ENCODE measurements at regions not wholly inside any gene's neighbourhood (a gene's known extent, or its start where the extent isn't known, plus 50 kb on each side); places are given as distances from the start of the nearest gene placed in this dataset.

DNA sequence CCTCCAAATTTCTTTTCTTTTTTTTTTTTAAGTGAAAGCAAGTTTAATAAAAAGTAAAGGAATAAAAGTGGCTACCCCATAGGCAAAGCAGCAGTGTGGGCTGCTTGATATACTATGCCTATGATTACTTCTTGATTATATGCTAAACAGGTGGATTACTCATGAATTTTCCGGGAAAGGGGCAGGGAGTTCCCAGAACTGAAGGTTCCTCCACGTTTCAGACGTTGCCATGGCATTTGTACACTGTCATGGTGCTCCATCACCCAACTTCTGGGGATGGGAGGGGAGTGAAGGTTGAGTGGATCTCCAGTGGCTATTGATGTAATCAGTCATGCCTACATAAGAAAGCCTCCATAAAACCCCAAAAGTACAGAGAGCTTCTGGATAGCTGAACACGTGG, 176.2 kb downstream of the CYP26B1 start:
- DNase-seq (ENCODE audit: low read depth) = no peak
- H3K4me3 ChIP-seq (ENCODE audit: low read depth, low read length) = no peak overlapping the region
- TF ChIP-seq, protein P1, sequence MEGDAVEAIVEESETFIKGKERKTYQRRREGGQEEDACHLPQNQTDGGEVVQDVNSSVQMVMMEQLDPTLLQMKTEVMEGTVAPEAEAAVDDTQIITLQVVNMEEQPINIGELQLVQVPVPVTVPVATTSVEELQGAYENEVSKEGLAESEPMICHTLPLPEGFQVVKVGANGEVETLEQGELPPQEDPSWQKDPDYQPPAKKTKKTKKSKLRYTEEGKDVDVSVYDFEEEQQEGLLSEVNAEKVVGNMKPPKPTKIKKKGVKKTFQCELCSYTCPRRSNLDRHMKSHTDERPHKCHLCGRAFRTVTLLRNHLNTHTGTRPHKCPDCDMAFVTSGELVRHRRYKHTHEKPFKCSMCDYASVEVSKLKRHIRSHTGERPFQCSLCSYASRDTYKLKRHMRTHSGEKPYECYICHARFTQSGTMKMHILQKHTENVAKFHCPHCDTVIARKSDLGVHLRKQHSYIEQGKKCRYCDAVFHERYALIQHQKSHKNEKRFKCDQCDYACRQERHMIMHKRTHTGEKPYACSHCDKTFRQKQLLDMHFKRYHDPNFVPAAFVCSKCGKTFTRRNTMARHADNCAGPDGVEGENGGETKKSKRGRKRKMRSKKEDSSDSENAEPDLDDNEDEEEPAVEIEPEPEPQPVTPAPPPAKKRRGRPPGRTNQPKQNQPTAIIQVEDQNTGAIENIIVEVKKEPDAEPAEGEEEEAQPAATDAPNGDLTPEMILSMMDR (IDR thresholded peaks at IDR 0.05; ENCODE audit: insufficient read depth, low read length, poor library complexity, severe bottlenecking) = no peak
- peaks cover 5% of the 10 kb centered on the region for H3K27me3 ChIP-seq (ENCODE audit: control insufficient read depth, insufficient read depth, low read length)
- H3K36me3 ChIP-seq (ENCODE audit: control insufficient read depth, insufficient read depth, low read length) = no peaks in the 10 kb centered on the region

DNA sequence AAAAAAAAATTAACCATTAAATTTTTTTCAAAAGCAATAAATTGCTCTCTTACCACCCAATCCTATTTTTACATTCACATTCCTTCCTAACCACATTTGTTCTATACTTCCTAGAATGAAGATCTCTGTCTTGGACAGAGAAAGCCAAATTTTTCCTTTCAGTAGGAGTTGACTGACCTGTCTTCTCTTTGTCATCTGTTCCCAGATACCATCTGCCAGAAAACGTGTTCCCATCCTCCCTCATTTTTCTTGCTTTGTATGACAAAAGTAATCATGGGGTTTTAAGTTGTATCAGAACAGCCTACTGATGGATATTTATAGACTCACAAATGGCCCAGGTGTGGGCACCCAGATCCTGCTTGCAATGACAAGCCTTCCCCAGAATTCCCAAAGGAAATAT, 182.1 kb downstream of the CYP26B1 start:
- Histone ChIP-seq H3K27me3 (ENCODE audit: control insufficient read depth, insufficient read depth, low read length) (peaks cover 5% of the 10 kb centered on the region), H3K4me3 (ENCODE audit: low read depth, low read length) (no peak overlapping the region), H3K36me3 (ENCODE audit: control insufficient read depth, insufficient read depth, low read length) (no peaks in the 10 kb centered on the region)
- TF ChIP-seq, protein P1 (IDR thresholded peaks at IDR 0.05; ENCODE audit: insufficient read depth, low read length, poor library complexity, severe bottlenecking) = no peak
- no peak for DNase-seq (ENCODE audit: low read depth)

DNA sequence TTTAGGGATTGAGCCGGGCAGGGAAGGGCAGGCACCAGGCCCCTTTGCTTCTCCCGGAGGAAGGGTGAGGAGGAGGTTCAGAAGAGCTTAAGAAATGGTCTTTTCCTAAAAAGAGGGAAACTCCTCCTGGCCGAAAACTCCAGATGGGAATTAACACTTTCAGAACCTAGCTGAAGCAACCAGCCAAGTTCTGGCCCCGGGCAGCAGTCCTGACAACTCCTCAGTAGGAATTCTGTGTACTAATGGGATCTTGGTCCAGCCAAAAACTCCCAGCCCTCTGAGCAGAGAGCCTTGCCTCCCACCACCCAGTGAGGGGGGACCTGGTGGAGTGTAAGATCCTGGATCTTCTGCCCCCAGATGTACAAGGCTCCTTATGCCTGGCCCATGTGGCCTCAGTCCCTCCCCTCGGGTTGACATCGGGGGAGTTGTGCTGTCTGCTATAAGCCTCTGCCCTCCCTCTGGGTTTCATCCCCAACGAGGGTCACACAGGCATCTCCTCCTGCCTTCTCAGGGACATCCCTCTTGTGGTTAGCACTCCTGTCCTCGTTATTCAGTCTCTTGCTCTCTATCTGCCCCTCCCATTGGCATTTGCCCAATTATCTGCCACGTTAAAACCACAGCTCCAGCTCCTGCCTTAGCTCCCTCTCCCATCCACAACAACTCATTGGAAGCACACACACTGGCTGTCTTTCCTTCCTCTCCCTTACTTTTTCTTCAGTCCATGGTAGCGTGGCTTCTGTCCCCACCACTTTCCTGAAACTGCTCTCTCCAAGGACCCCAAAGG, 184.6 kb downstream of the CYP26B1 start:
- H3K27me3 ChIP-seq (ENCODE audit: control insufficient read depth, insufficient read depth, low read length) = peaks cover 5% of the 10 kb centered on the region
- H3K4me3 ChIP-seq (ENCODE audit: low read depth, low read length) = no peak overlapping the region
- no peak for DNase-seq (ENCODE audit: low read depth)
- TF ChIP-seq, protein P1 (IDR thresholded peaks at IDR 0.05; ENCODE audit: insufficient read depth, low read length, poor library complexity, severe bottlenecking) = no peak
- no peaks in the 10 kb centered on the region for H3K36me3 ChIP-seq (ENCODE audit: control insufficient read depth, insufficient read depth, low read length)

DNA sequence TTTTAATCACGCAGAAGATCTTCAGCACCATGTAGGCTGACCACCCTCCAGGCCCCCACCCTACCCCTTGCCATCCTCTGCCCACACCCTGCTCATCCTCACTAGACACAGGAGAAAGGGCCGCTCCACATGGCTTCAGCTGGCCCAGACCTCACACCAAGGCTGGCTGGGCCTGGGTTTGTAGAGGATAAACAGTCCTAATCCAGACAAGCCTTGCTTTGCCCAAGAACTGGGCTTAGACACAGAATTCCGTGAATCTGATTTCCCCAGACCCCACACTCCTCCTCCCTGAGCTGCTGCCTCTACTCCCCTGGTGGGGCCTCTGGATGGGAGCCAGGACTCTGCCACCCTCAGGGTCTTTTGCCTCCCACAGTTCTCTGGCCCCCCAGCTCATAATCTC, 185.3 kb downstream of the CYP26B1 start:
- H3K27me3 ChIP-seq (ENCODE audit: control insufficient read depth, insufficient read depth, low read length) = peaks cover 5% of the 10 kb centered on the region
- no peak overlapping the region for H3K4me3 ChIP-seq (ENCODE audit: low read depth, low read length)
- H3K36me3 ChIP-seq (ENCODE audit: control insufficient read depth, insufficient read depth, low read length) = no peaks in the 10 kb centered on the region
- no peak for DNase-seq (ENCODE audit: low read depth)
- TF ChIP-seq, protein P1 (IDR thresholded peaks at IDR 0.05; ENCODE audit: insufficient read depth, low read length, poor library complexity, severe bottlenecking) = no peak

DNA sequence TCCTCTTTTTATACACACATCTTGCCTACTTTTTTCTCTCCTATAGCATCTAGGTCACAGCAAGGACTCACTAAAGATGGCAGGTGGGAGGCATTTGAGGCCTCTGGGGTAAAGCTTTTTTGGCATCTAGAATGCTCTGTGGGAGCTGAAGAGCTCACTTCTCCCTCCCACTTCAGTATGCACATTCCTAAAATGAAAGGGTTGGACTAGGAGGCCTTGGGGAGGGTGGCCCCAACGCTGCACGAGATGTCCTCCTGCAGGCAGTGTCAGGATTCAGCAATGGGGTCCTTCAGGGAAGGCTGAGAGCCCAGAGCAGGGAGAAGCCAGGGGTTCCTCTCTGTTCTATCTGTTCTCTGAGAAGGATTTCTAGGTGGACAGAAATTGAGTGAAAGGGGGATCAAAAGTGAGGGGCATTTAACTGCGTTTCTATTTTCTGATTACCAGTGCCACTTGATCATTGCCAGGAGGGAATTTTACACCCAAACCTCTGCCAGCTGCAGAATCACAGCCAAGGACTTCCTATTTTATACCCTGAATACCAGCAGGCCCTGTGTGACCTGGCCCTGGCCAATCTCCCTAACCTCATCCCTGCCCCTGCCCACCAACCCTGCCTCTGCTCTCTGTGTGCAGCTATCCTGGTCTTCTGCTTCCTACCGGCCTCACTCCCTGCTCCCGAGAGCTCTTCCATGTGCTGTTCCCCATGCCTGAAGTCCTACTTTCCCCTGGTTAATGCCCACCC, 186.2 kb downstream of the CYP26B1 start:
- TF ChIP-seq, protein P1 (IDR thresholded peaks at IDR 0.05; ENCODE audit: insufficient read depth, low read length, poor library complexity, severe bottlenecking) = no peak
- no peak for DNase-seq (ENCODE audit: low read depth)
- Histone ChIP-seq H3K27me3 (ENCODE audit: control insufficient read depth, insufficient read depth, low read length) (peaks cover 5% of the 10 kb centered on the region), H3K4me3 (ENCODE audit: low read depth, low read length) (no peak overlapping the region), H3K36me3 (ENCODE audit: control insufficient read depth, insufficient read depth, low read length) (no peaks in the 10 kb centered on the region)
